ENCODE measurements at regions not wholly inside any gene's neighbourhood (a gene's known extent, or its start where the extent isn't known, plus 50 kb on each side); places are given as distances from the start of the nearest gene placed in this dataset.
"Not testable (repeated sequence)": the region's sequence is repeated elsewhere in the genome, so short reads cannot be mapped to it uniquely, and the experiment has no call there.

DNA sequence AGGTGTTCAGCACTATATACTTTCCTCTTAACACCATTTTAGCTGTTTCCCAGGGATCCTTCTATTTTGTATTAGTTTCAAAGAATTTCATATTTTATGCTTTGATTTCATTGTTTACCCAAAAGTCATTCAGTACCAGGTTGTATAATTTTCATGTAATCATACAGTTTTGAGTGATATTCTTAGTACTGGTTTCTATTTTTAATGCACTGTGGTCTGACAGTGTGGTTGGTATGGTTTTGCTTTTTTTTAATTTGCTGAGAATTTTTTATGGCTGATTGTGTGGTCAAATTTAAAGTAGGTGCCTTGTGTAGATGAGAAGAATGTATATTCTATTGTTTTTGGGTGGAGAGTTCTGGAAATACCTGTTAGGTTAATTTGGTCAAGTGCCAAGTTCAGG, 323.4 kb upstream of the EPHA6 start:
- no peak for DNase-seq

DNA sequence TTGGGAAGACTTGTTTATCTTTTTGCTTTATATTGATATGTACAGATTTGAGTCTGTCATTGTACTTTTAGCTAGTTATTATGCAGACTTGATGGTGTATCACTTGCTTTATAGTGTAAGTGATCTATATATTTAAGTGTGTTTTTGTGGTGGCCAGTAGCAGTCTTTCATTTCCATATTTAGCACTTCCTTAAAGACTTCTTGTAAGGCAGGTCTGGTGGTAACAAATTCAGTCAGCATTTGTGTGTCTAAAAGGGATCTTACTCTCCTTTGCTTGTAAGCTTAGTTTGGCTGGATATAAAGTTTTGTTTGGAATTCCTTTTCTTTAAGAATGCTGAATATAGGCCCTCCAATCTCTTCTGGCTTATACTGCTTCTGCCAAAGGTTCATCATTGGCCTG, 322.5 kb upstream of the EPHA6 start:
- no peak for DNase-seq

DNA sequence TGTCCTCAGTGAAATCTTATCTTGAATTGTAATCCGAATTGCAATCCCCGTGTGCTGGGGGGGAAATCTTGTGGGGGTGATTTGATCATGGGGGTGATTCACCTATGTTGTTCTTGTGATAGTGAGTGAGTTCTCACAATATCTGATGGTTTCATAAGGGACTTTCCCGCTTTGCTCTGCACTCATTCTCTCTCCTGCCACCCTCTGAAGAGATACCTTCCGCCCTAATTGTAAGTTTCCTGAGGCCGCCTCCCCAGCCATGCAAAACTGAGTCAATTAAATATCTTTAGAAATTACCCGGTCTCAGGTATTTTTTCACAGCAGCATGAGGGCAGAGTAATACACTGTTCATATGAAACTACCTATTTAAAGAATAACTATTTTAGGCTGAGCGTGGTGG, 304.1 kb upstream of the EPHA6 start:
- DNase-seq: no peak

DNA sequence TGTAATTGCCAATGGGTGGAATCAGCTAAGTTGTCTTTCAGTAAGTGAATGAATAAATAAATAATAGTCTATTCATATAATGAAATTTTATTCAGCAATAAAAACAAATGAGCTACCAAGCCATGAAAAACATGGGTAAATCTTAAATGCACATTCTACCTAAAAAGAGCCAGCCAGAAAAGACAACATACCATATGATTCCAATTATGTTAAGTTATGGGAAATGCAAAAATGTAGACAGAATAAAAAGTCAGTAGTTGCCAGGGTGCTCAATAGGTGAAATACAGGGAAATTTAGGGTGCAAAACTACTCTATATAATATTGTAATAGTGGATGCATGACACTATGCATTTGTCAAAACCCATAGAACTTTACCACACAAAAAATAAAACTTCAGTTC, 277.2 kb upstream of the EPHA6 start:
- DNase-seq: no peak

DNA sequence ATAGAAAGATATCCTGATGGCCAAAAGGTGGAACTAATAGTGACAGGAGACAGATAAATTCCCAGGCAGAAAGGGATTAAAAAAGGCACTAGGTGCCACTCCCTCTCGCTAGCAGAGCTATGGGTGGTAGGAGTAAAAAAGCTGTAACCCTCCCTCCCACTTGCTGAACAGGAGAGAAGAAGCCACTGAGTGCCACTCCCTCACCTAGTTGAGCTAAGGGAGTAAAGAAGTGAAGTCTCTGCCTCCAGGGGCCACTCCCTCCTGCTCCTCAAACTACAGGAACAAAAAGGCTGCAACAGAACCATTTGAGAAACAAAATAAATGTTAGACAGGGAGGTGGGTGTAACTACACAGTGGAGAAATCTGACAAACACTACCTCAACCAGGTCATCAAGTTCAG, 276.2 kb upstream of the EPHA6 start:
- no peak for DNase-seq

DNA sequence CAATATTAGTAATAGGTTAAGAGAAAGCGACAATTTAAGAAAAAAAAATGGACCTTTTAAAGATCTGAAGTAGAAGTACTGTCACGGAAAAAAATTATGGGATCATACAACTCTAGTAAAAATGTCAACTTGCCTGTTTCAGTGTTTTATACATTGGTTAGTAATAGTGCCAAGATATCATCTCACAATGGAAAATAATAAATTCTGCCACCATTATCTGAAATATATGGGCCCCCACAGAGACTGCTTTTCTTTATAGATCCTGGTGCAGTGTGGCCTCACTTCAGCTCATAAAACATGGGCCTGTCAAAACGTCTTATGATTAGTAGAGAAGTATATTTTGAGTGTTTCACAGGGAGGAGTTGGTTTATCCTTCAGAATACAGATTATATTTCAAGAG, 266.3 kb upstream of the EPHA6 start:
- no peak for DNase-seq

DNA sequence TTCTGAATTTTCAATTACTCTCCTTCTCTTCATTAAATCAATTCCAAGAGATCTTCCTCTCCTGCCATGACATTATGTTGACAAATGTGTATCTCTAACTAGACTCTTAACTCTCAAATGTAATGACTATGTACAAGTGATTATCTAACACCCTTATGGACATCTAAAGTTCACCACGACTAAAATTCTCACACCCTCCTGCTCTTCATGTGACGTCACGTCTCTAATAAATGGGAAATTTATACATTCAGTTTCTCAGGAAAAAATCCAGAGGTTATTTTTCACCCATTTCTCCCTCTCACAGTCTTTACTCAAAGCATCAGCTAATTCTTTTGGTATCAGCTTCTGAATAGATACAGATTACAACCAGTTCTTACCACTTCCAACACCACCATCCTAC, 237.5 kb upstream of the EPHA6 start:
- DNase-seq: no peak

DNA sequence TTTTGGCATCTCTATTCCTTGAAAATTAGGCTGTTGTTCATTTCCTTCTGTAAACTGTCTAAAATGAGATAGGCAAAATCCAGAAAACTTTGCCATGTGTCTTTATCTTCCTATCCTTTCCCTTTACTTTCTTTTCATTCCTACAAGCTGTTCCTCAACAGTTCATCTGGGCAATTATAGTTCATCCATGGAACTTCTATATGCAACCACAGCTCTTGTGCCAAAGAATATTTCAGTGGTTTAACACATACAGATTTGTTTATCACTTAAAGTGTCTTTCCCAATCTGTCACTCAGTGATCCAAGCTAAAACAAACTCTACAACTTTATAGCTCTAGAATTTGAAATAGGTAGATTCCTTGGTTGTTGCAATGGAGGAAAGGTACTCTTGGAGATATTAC, 230.3 kb upstream of the EPHA6 start:
- DNase-seq: no peak

DNA sequence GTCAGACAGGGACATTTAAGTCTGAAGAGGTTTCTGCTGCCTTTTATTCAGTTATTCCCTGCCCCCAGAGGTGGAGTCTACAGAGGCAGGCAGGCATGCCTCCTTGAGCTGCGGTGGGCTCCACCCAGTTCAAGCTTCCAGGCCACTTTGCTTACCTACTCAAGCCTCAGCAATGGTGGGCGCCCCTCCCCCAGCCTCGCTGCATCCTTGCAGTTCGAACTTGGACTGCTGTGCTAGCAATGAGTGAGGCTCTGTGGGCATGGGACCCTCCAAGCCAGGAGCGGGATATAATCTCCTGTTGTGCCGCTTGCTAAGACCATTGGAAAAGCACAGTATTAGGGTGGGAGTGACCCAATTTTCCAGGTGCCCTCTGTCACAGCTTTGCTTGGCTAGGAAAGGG, 207.5 kb upstream of the EPHA6 start:
- not testable (repeated sequence) for DNase-seq

DNA sequence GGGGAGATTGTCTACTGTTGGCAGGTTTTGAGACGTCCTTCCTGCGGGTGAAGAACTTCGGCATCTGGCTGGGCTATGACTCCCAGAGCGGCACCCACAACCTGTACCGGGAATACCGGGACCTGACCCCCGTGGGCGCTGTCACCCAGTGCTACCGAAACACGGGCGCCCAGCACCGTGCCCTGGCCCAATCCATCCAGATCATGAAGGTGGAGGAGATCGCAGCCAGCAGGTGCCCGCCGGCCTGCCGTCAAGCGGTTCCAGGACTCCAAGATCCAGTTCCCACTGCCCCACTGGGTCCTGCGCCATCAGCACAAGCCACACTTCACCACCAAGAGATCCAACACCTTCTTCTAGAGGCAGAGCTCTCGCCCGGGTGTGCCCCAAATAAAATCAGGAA, 194.9 kb upstream of the EPHA6 start:
- no peak for DNase-seq

DNA sequence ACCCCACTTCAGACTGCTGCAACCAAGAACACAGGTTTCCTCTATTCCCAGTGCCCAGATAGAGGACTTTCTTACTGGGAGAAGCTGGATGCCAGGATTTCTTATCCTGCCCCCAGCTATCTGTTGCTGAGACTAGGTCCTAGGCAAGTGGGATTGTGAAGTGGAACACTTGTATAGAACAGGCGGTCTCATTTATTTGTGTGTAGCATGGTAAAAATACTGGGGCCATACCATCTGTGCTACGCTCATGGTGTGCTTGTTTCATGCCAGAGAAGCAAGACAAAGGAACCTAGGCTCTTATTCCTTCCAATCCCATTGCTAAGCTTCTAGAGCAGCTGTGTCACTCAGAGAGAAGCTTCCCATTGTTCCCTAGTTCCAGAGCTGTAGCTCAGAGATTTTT, 191.5 kb upstream of the EPHA6 start:
- DNase-seq: no peak

DNA sequence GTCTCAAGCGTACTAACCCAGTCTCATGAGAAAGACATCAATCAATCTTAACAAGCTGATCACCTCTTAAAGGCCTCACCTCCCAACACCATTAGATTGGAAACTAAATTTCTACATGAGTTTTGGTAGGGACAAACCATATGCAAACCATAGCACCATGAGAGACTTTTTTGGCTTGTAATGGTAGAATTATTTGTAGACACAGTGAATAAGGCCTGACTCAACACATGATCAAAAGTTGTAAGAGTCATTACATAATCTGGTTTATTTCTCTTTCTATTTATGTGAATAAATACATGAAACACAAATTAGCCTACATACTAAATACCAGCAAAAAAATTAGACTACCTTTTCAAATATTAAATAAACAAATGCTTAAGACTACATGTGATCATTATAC, 183.3 kb upstream of the EPHA6 start:
- DNase-seq: no peak

DNA sequence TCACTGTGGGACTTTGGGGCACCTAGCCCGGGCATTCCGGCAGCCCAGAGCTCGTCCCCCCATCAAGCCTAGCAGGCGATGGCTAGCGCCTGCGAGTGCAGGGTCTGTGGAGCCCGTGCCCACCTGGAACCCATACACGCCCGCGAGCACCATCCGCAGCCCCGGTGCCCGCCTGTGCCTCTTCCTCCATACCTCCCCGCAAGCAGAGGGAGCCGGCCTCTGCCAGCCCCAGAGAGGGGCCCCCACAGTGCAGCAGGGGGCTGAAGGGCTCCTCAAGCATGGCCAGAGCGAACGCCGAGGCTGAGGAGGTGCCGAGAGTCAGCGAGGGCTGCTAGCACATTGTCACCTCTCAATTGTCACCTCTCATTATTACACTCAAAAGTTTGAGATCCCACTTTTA, 167.8 kb upstream of the EPHA6 start:
- no peak for DNase-seq

DNA sequence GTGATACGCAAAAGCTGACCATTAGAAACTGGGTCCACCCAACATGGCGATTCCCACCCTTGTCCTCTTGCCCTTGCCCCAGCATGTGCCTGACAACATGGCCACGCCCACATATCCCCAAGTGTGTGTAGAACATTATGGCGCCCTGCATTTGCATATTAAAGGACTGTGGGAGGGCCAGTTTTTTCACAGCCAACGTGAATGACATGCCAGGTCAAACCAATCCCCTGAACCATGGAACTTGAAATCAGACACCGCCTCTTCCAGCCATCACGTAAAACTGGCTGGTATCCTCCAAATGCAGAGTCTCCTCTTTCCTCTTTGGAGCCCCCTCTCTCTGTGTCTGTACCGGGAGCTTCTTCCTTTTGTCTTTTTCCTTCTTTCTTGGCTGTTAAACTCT, 156.7 kb upstream of the EPHA6 start:
- DNase-seq: no peak

DNA sequence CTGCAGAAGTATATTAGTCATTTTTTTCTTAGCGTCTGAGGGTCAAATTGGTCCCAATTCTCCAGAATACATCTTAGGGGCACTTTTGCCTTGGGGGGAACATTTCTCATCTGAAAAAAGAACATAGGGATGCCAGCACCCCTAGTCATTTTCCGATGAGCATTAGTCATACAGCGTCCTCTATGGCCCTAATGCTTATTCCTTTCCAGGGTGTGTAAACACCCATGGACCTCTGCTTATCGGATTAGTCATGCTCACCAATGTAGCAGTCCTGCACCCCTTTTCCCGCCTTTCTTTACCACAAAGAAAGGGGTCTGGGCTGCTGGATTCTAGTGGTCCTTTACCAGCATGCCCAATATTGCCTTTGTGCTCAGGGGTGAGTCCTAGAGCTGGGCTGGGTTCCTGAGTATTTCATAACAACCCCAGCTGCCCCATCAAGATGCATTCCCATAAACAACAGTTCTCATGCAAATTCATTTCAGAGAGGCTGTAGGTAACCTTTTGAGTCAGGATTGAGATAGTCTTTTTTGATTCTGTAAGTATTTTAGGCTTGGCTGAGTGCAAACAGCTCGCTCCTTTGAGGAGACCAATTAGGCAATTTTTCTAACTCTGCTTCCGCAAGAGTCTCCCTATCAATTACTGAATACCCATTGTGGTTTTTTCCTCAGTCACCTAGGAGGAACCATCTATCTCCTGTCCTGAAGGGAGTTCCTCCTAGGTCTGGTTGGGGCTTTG, 142.4 kb upstream of the EPHA6 start:
- DNase-seq: not testable (repeated sequence)

DNA sequence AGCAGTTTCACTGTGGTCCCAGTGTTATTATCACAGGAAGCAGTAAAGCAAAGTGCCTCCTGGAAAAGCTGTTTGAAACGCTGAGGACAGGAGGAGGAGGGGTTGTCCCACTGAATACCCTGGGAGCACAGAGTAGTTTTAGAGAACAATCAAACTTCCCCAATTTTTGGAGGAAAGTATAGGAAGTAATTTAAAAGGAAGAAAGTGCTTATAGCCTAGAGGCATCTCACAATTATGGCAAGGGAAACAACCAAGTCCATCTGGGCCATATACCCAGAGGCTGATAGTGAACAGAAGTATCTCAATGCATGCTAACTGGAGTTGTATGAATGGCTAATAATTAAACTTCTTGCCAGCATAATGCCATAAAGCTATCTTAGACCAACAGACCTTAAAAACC, 137.2 kb upstream of the EPHA6 start:
- no peak for DNase-seq

DNA sequence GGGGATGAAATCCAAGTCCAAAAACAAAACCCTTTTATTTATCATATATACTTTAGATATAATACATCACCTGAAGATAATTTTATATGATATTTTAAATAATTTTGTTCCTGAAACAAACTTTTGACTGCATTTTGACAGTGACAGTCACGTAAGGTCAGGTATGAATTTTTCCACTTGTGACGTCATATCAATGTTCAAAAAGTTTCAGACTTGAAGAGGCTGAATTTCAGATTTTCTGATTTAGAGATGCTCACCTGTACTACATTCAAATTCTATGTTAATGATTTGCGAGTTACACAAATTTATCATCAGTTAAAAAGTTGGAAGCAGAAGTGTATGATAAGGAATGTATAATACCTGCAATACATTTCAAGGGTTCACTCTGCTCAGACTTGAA, 136.1 kb upstream of the EPHA6 start:
- DNase-seq: no peak

DNA sequence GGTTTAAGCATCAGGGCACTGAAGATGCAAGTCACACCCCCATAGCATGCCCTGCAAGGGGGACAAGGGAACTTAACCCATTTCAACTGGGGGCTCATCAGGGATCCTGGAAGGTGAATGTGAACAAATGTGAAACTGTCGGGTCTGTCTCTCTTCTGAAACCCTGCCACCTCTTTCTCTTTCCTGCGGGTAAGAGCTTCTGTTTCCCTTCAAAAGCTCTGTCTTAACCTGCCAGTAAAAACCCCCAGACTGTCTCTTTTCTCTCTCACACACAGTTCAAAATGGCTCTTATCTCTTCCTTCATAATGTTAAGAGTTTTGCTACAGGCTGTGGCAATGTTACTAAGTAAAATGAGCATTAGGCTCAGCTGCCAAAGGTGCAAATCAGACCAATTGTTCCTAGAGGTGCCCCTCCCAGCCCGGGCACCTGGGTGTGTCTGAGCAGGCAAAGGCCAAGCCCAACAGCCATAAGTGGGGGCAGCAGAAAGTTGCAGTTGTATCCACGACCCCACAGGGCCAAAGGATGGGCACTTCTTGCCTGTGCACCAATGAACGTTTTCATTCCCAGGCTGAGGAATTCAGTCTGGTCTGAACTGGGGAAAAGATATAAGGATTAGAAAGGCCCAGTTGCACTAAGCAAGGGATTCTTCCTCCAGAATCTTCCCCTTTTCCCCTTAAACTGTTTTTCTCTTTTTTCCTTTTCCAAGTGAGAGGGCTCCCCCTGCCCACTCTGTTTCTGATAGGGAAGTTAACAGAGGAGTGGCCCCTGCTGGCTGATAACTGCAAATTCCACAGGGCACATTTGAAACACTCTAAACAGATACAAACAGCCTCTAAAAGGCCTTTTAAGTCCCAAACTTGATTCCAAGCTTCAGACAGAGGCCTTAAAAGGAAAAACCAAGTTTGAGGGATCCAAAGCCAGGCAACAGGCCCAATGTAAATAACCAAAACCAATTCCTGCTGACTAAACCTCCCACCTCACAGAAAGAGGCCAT, 113.8 kb upstream of the EPHA6 start:
- DNase-seq: no peak

DNA sequence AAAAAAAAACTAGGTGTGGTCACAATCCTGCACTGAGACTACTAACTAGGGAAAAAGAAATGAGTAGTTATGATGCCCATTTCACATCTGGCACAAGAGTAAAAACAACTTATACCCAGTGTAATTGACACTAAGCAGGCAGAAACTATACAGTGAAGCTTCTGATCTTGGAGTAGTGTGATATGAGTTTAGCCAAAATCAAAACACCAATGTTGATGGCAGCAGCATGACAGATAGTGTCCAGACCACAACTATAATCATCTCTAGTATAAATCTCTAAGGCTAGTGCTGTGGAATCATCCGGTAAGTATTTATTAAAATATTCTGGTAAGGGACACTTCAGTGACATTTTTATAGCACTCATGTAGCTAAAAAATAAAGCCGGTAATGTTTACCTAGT, 108.5 kb upstream of the EPHA6 start:
- no peak for DNase-seq

DNA sequence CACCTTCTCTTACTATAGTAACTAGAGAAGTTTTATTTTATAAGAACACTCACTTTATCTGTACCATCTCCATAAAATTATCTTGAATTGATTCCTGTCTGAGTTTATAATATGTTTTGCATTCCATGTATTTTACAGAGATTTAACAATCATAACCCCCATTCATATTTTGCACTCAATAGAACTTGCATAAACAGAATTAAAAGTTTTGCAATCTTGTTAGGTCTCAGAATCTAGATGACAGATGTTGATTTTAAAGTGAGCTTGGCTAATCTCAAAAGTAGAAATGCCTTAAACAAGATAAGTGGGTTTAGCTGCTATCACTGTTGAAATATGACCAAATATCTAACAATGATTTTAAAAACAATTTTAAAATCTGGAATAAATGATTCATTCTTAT, 107.9 kb upstream of the EPHA6 start:
- DNase-seq: no peak

DNA sequence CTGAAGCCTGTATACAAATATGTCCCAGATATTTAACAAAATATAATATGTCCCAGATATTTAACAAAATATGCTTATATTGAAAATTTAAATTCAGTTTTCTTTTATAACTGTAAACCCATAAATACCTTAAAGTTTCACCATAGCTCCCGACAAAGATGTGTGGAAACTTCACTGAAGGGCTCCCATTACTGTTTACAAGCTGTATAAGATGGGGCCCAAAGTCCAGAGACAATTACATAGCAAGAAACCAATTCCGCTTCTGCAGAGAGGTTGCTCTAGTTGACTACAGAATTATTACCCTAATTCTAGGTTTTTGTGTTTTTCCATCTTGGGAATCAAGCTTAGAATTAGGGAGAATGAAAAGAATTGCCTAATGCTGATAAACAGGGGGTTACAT, 102.6 kb upstream of the EPHA6 start:
- no peak for DNase-seq

DNA sequence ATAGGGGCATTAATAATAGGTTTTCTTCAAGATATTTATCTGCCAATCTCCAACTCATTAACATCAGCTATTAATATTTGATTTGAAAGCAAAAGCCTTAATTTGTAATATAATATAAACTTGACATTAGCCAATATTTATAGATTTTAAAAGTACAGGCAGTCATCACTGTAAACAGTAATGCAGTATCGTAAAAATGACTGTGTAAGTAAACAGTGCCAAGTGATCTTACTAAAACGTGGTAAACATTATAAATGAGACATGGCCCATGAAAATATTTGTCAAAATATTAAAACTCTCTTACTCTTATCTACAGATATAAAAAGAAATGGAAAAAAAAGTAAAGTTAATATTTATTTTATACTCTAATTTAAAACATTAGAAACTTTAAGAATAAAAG, 101.6 kb upstream of the EPHA6 start:
- DNase-seq: no peak

DNA sequence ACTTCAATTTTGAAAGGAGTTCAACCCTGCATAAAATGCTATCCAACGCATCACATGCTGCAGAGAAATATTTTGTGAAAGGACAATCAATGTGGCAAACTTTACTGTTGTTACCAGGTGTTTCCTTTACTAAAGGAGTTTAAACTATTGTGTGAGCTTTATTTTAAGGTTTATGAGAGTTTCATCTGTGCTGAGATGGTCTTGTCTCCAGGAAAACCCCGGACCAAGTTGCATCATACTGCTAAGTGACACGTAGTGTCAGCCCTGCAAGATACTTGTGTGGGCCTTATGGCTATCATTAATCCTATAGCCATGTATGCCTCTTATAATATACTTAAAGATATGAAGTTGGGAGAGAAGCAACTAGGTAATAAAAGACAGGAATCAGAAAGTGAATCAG, 94.5 kb upstream of the EPHA6 start:
- no peak for DNase-seq

DNA sequence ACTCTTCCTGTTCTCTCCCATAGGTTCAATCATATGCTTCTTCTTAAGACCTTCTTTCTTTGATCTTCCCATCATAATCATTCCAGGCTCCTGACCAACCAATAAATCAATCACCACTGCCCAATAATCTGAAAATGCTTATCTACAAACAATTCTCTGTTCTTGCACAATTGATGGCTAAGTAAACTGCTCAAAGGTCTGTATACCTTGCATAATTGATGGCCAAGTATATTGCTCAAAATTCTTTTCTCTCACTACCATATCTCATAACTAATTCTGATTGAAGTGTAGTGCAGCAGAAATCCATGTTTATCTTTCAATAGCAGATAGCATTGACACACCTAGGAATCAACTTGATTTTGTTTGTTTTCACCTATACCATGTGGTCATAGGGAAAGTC, 83.4 kb upstream of the EPHA6 start:
- DNase-seq: no peak

Measured in COR-L47 (cell line).